AG04449 (cell line): ENCODE measurements at regions not wholly inside any gene's neighbourhood (a gene's known extent, or its start where the extent isn't known, plus 50 kb on each side); places are given as distances from the start of the nearest gene placed in this dataset.

ENCODE experiments used
- CTCF ChIA-PET: fragments of 350-600 bp; formaldehyde crosslinking; extraction: SDS; loops from one replicate; lab custom pipeline; 2021; ENCODE audit warnings: antibody characterized with exemption; lab: Yijun Ruan, JAX
- POLR2A ChIA-PET: fragments of 400-600, 350-600 bp; formaldehyde crosslinking; extraction: SDS; loops from one replicate; lab custom pipeline; 2020; ENCODE audit warnings: antibody characterized with exemption, inconsistent platforms; lab: Yijun Ruan, JAX
- DNase-seq: peaks from one replicate; pipeline ENCODE4 v3.0.0-alpha.2; 2010; ENCODE audit warnings: low read depth, low spot score
- H3K4me3 ChIP-seq: 2 replicates; pipeline ENCODE4 v1.5.1; 2011; ENCODE audit warnings: low read depth, mild to moderate bottlenecking, control low read depth, low read length
- CTCF ChIP-seq: IDR thresholded peaks from one replicate; pipeline ENCODE4 v1.5.1; 2011; ENCODE audit warnings: mild to moderate bottlenecking, moderate library complexity, low read length, control low read depth, inconsistent platforms; ENCODE audit not compliant: insufficient read depth; ENCODE audit errors: missing control alignments

GRCh38 chr12:78540606-78541336, 323.8 kb upstream of the SYT1 start:
- no peak for TF ChIP-seq CTCF
- H3K4me3 ChIP-seq, result no peak overlapping the region
- CTCF ChIA-PET, result no interaction called here
- DNase-seq, result no peak
- POLR2A ChIA-PET, result no interaction called here

- POLR2A ChIA-PET, result no interaction called here
- CTCF ChIA-PET, result no interaction called here
- no peak for TF ChIP-seq CTCF
- H3K4me3 ChIP-seq, result no peak overlapping the region
- DNase-seq, result no peak
Observed at GRCh38 chr12:78550831-78551230, 313.7 kb upstream of the SYT1 start.

GRCh38 chr12:78555802-78556201, 308.8 kb upstream of the SYT1 start:
- TF ChIP-seq CTCF, result no peak
- ChIA-PET CTCF (no interaction called here), POLR2A (no interaction called here)
- H3K4me3 ChIP-seq, result no peak overlapping the region
- DNase-seq, result no peak

GRCh38 chr12:78556651-78557050, 307.9 kb upstream of the SYT1 start:
- no peak for TF ChIP-seq CTCF
- POLR2A ChIA-PET, result no interaction called here

GRCh38 chr12:78559416-78559815, 305.2 kb upstream of the SYT1 start:
- ChIA-PET POLR2A (no interaction called here), CTCF (no interaction called here)
- no peak overlapping the region for H3K4me3 ChIP-seq
- no peak for TF ChIP-seq CTCF
- DNase-seq, result no peak

More at GRCh38 chr12:78556651-78557050, 307.9 kb upstream of the SYT1 start:
- CTCF ChIA-PET, result no interaction called here
- H3K4me3 ChIP-seq, result no peak overlapping the region
- DNase-seq, result no peak

- DNase-seq, result no peak
- H3K4me3 ChIP-seq, result no peak overlapping the region
- no peak for TF ChIP-seq CTCF
- ChIA-PET CTCF (no interaction called here), POLR2A (no interaction called here)
Observed at GRCh38 chr12:78559886-78560285, 304.7 kb upstream of the SYT1 start.
